Tibial nerve (tissue), 4 donors: ENCODE measurements at regions not wholly inside any gene's neighbourhood (a gene's known extent, or its start where the extent isn't known, plus 50 kb on each side); places are given as distances from the start of the nearest gene placed in this dataset.

Experiments
- CTCF ChIP-seq, 5 experiments: fragments of 200-600 bp in 3 of 5; fragments of 450-650 bp in 2 of 5; sonication (generic) in 3 of 5; IDR thresholded peaks; one replicate each; pipeline ENCODE4 v1.5.1; 2016 to 2019; ENCODE audit warnings: antibody characterized with exemption in 5 of 5, mild to moderate bottlenecking in 3 of 5, moderate library complexity in 2 of 5
- EP300 ChIP-seq, 2 donors: sonication (generic); formaldehyde crosslinking; IDR thresholded peaks; one replicate each; pipeline ENCODE4 v1.6.1; 2017; ENCODE audit warnings: antibody characterized with exemption in 2 of 2, mild to moderate bottlenecking in 1 of 2

GRCh38 chr3:150254309-150254708, 153.8 kb upstream of the TSC22D2 start:
- TF ChIP-seq CTCF (IDR thresholded peaks at IDR 0.05), result no peak
- TF ChIP-seq EP300 (IDR thresholded peaks at IDR 0.05), result no peak
